Endothelial cell of umbilical vein (primary cell): ENCODE measurements at regions not wholly inside any gene's neighbourhood (a gene's known extent, or its start where the extent isn't known, plus 50 kb on each side); places are given as distances from the start of the nearest gene placed in this dataset.

ENCODE experiments used
- BruUV-seq: library from RNA; stranded (reverse); fragments of 400-500 nt; replicated peaks from 2 replicates; lab custom pipeline; 2021; lab: Mats Ljungman, UMichigan
- CTCF ChIA-PET: fragments of 300-600, 350-600 bp; sonication (Branson Sonifier 250); formaldehyde crosslinking; loops from one replicate; lab custom pipeline; 2021; ENCODE audit warnings: antibody characterized with exemption, inconsistent platforms; lab: Charles Lee
- POLR2A ChIA-PET: fragments of 300-600, 350-600 bp; sonication (Branson Sonifier 250); formaldehyde crosslinking; loops from one replicate; lab custom pipeline; 2021; ENCODE audit warnings: antibody characterized with exemption, inconsistent platforms; lab: Charles Lee
- DNase-seq: peaks from one replicate; pipeline ENCODE4 v3.0.0-alpha.2; 2011; ENCODE audit warnings: low read depth, low spot score
- FAIRE-seq: peaks from 2 replicates; lab custom pipeline; 2011; peaks lifted over from hg19 to GRCh38; lab: Jason Lieb, UNC
- H2AFZ ChIP-seq: 2 replicates; pipeline ENCODE4 v1.6.0; 2012; ENCODE audit warnings: low read depth, low read length, control low read depth, inconsistent platforms
- H3K27ac ChIP-seq: 2 replicates; pipeline ENCODE4 v1.5.1; 2011; ENCODE audit warnings: low read depth, mild to moderate bottlenecking, control low read depth, low read length, moderate library complexity; ENCODE audit not compliant: insufficient read depth
- H3K27me3 ChIP-seq, 2 experiments: 2 replicates each; pipeline versions ENCODE4 v1.6.0 to v1.6.1; 2011; ENCODE audit warnings: low read length in 2 of 2, mixed read lengths in 1 of 2; ENCODE audit not compliant: control insufficient read depth in 2 of 2, insufficient read depth in 2 of 2
- H3K36me3 ChIP-seq, 2 experiments: 2 replicates in 1 of 2; 3 replicates in 1 of 2; pipeline ENCODE4 v1.5.1; 2011; ENCODE audit warnings: low read length in 2 of 2, mild to moderate bottlenecking in 1 of 2, moderate library complexity in 1 of 2; ENCODE audit not compliant: control insufficient read depth in 2 of 2, insufficient read depth in 2 of 2; ENCODE audit errors: extremely low read depth in 1 of 2
- H3K4me1 ChIP-seq: 3 replicates; pipeline ENCODE4 v1.5.1; 2011; ENCODE audit warnings: mild to moderate bottlenecking, low read length; ENCODE audit not compliant: control insufficient read depth, insufficient read depth; ENCODE audit errors: extremely low read depth
- H3K4me2 ChIP-seq: 2 replicates; pipeline ENCODE4 v1.6.1; 2011; ENCODE audit warnings: low read length, control low read depth, mixed read lengths; ENCODE audit not compliant: insufficient read depth
- H3K4me3 ChIP-seq, 3 experiments: fragments of 200-600 bp in 1 of 3; sonication (generic), shearing (Covaris generic) in 1 of 3; replicated peaks in 1 of 3; 2 replicates each; pipeline ENCODE4 v1.5.1; 2011 to 2016; ENCODE audit warnings: control low read depth in 3 of 3, low read length in 3 of 3, mild to moderate bottlenecking in 2 of 3, inconsistent platforms in 1 of 3, low read depth in 1 of 3, moderate library complexity in 1 of 3; ENCODE audit not compliant: insufficient read depth in 1 of 3
- H3K79me2 ChIP-seq: 2 replicates; pipeline ENCODE4 v1.6.0; 2012; ENCODE audit warnings: low read length, inconsistent platforms; ENCODE audit not compliant: control insufficient read depth, insufficient read depth
- H3K9ac ChIP-seq: replicated peaks from 2 replicates; pipeline ENCODE3; 2011; ENCODE audit warnings: low read length, control low read depth; ENCODE audit not compliant: insufficient read depth; ENCODE audit errors: extremely low read depth
- H3K9me1 ChIP-seq: replicated peaks from 3 replicates; pipeline ENCODE4 v1.6.0; 2011; ENCODE audit warnings: mild to moderate bottlenecking, low read length; ENCODE audit not compliant: control insufficient read depth, insufficient read depth; ENCODE audit errors: extremely low read depth
- H3K9me3 ChIP-seq: replicated peaks from 2 replicates; pipeline ENCODE4 v1.5.1; 2012; ENCODE audit warnings: low read length, inconsistent platforms; ENCODE audit not compliant: control insufficient read depth, insufficient read depth
- H4K20me1 ChIP-seq: replicated peaks from 2 replicates; pipeline ENCODE3; 2011; ENCODE audit warnings: mild to moderate bottlenecking, low read length; ENCODE audit not compliant: control insufficient read depth, insufficient read depth; ENCODE audit errors: extremely low read depth
- CTCF ChIP-seq, 2 donors: IDR thresholded peaks; 1 replicate in 1 of 2; 2 replicates in 1 of 2; pipeline ENCODE4 v1.5.1; 2011; ENCODE audit warnings: low read length in 2 of 2, mild to moderate bottlenecking in 2 of 2, moderate library complexity in 2 of 2, control low read depth in 1 of 2, inconsistent platforms in 1 of 2, low read depth in 1 of 2; ENCODE audit not compliant: insufficient read depth in 1 of 2; ENCODE audit errors: extremely low read depth in 1 of 2
- EZH2 ChIP-seq: IDR thresholded peaks from 2 replicates; pipeline ENCODE4 v1.6.1; 2012; ENCODE audit warnings: borderline replicate concordance, low read depth, mild to moderate bottlenecking, moderate library complexity, low read length, inconsistent platforms; ENCODE audit not compliant: severe bottlenecking
- FOS ChIP-seq: IDR thresholded peaks from 2 replicates; pipeline ENCODE4 v1.6.1; 2011; ENCODE audit warnings: mild to moderate bottlenecking, low read length, moderate library complexity, borderline replicate concordance; ENCODE audit not compliant: insufficient read depth
- GATA2 ChIP-seq: IDR thresholded peaks from 2 replicates; pipeline ENCODE4 v1.7.0; 2011; ENCODE audit warnings: low read depth, mild to moderate bottlenecking, moderate library complexity, mixed read lengths, low read length; ENCODE audit not compliant: insufficient read length, insufficient read depth
- JUN ChIP-seq: IDR thresholded peaks from 2 replicates; pipeline ENCODE4 v1.6.1; 2011; ENCODE audit warnings: borderline replicate concordance, low read depth; ENCODE audit not compliant: insufficient read length, insufficient read depth
- MAX ChIP-seq: IDR thresholded peaks from 2 replicates; pipeline ENCODE4 v1.6.1; 2011; ENCODE audit not compliant: insufficient read depth, insufficient read length
- MYC ChIP-seq: IDR thresholded peaks from one replicate; pipeline ENCODE4 v1.6.1; 2011; ENCODE audit warnings: mild to moderate bottlenecking, low read depth, low read length
- POLR2A ChIP-seq: IDR thresholded peaks from 2 replicates; pipeline ENCODE4 v1.6.1; 2012; ENCODE audit warnings: low read depth, mild to moderate bottlenecking, control low read depth, low read length
- POLR2AphosphoS5 ChIP-seq: IDR thresholded peaks from 2 replicates; pipeline ENCODE4 v1.6.1; 2012; ENCODE audit warnings: low read depth, mild to moderate bottlenecking, control low read depth, low read length, moderate library complexity; ENCODE audit not compliant: insufficient read depth
- dilution Hi-C: fragments of 300-500 bp; cut with MboI; formaldehyde crosslinking; loops from one replicate; pipeline ENCODE4 v1.15.0; 2019; ENCODE audit warnings: low sequenced_read_pairs; ENCODE audit not compliant: extremely low pct_ligation_motif_present
- intact Hi-C: fragments of 100-400 bp; cut with micrococcal nuclease; formaldehyde crosslinking; loops from one replicate; pipeline ENCODE4 v1.10.0; 2022

- TF ChIP-seq EZH2 = no peak
- no peak for TF ChIP-seq MAX
- TF ChIP-seq CTCF (IDR thresholded peaks at IDR 0.05; ENCODE audit: extremely low read depth in 1 of 2, insufficient read depth in 1 of 2, low read depth in 1 of 2, low read length in 2 of 2) = no peak
- TF ChIP-seq FOS = no peak
- TF ChIP-seq POLR2A = no peak
- TF ChIP-seq JUN = no peak
- no peak for TF ChIP-seq POLR2AphosphoS5
- TF ChIP-seq GATA2 = no peak
- TF ChIP-seq MYC = no peak
- ChIA-PET CTCF (no interaction called here), POLR2A (no interaction called here)
- dilution Hi-C loops = no loop called here
- no TSS peak for BruUV-seq
- no peak overlapping the region for H3K9ac ChIP-seq
- no peak for DNase-seq
- no peaks in the 10 kb centered on the region for H3K4me1 ChIP-seq
- no peak overlapping the region for H2AFZ ChIP-seq
- H3K79me2 ChIP-seq = no peaks in the 10 kb centered on the region
- no peaks in the 10 kb centered on the region for H4K20me1 ChIP-seq
- intact Hi-C loops = no loop called here
- H3K36me3 ChIP-seq = no peaks in the 10 kb centered on the region
- H3K27me3 ChIP-seq = peaks cover 1 to 6% of the 10 kb centered on the region in 2 experiments
- FAIRE-seq = no peak
- H3K27ac ChIP-seq = no peak overlapping the region
- H3K9me1 ChIP-seq = no peaks in the 10 kb centered on the region
- no peaks in the 10 kb centered on the region for H3K9me3 ChIP-seq
- no peak overlapping the region for H3K4me3 ChIP-seq
- H3K4me2 ChIP-seq = no peak overlapping the region
Measured at GRCh38 chr9:22383718-22384117, 62.9 kb upstream of the DMRTA1 start.
